ENCODE measurements at regions not wholly inside any gene's neighbourhood (a gene's known extent, or its start where the extent isn't known, plus 50 kb on each side); places are given as distances from the start of the nearest gene placed in this dataset.

GRCh38 chr6:125499535-125499934 lies 197.8 kb upstream of the HDDC2 start:
- no TSS peak for BruUV-seq (replicated peaks)
- no peak overlapping the region for H3K4me3 ChIP-seq (ENCODE audit: low read depth in 2 of 2, low read length in 2 of 2)
- H3K27ac ChIP-seq (ENCODE audit: low read length): no peak overlapping the region
- no peak for ATAC-seq
- POLR2A ChIA-PET: no interaction called here
- no peaks in the 10 kb centered on the region for H3K27me3 ChIP-seq (ENCODE audit: control insufficient read depth, insufficient read depth, low read length)
- TF ChIP-seq POLR2AphosphoS5 (IDR thresholded peaks at IDR 0.05; ENCODE audit: low read depth, low read length): no peak
- no peak for TF ChIP-seq SIN3A (IDR thresholded peaks at IDR 0.05; ENCODE audit: borderline replicate concordance, insufficient read depth, low read depth, low read length)
- TF ChIP-seq REST (IDR thresholded peaks at IDR 0.05; ENCODE audit: insufficient read depth in 1 of 2, low read depth in 2 of 2, low read length in 1 of 2): no peak
- no peak for TF ChIP-seq TCF7L2 (IDR thresholded peaks at IDR 0.05; ENCODE audit: low read depth, low read length)
- no peak for DNase-seq (ENCODE audit: low read depth, low spot score)
- H3K9me3 ChIP-seq (ENCODE audit: control insufficient read depth, insufficient read depth, low read depth, low read length): no peaks in the 10 kb centered on the region
- no peaks in the 10 kb centered on the region for H3K36me3 ChIP-seq (ENCODE audit: control insufficient read depth, insufficient read depth, low read length)
- intact Hi-C loops (cut with micrococcal nuclease; ENCODE audit: unreplicated experiment) (no loop called here), in situ Hi-C loops (cut with HindIII; ENCODE audit: low pct_unique_long_range_greater_than_20kb, low sequenced_read_pairs) (no loop called here)
- CTCF ChIA-PET: no interaction called here
- H3K4me1 ChIP-seq (ENCODE audit: control insufficient read depth, insufficient read depth, low read length): no peaks in the 10 kb centered on the region

- ATAC-seq: no peak
- H3K9me3 ChIP-seq (ENCODE audit: control insufficient read depth, insufficient read depth, low read depth, low read length): no peaks in the 10 kb centered on the region
- POLR2A ChIA-PET: no interaction called here
- H3K27ac ChIP-seq (ENCODE audit: low read length): no peak overlapping the region
- TF ChIP-seq TCF7L2 (IDR thresholded peaks at IDR 0.05; ENCODE audit: low read depth, low read length) (no peak), REST (IDR thresholded peaks at IDR 0.05; ENCODE audit: insufficient read depth in 1 of 2, low read depth in 2 of 2, low read length in 1 of 2) (no peak), POLR2AphosphoS5 (IDR thresholded peaks at IDR 0.05; ENCODE audit: low read depth, low read length) (no peak), SIN3A (IDR thresholded peaks at IDR 0.05; ENCODE audit: borderline replicate concordance, insufficient read depth, low read depth, low read length) (no peak), CTCF (IDR thresholded peaks at IDR 0.05) (no peak)
- no peaks in the 10 kb centered on the region for H3K36me3 ChIP-seq (ENCODE audit: control insufficient read depth, insufficient read depth, low read length)
- CTCF ChIA-PET: no interaction called here
- no peaks in the 10 kb centered on the region for H3K27me3 ChIP-seq (ENCODE audit: control insufficient read depth, insufficient read depth, low read length)
- H3K4me1 ChIP-seq (ENCODE audit: control insufficient read depth, insufficient read depth, low read length): no peaks in the 10 kb centered on the region
- in situ Hi-C loops (cut with HindIII; ENCODE audit: low pct_unique_long_range_greater_than_20kb, low sequenced_read_pairs): no loop called here
- no peak for DNase-seq (ENCODE audit: low read depth, low spot score)
- intact Hi-C loops (cut with micrococcal nuclease; ENCODE audit: unreplicated experiment): no loop called here
- BruUV-seq (replicated peaks): no TSS peak
- H3K4me3 ChIP-seq (ENCODE audit: low read depth in 2 of 2, low read length in 2 of 2): no peak overlapping the region
These were observed 201.4 kb upstream of the HDDC2 start for GRCh38 chr6:125503181-125503580.
